GM21381 (cell line): ENCODE measurements at regions not wholly inside any gene's neighbourhood (a gene's known extent, or its start where the extent isn't known, plus 50 kb on each side); places are given as distances from the start of the nearest gene placed in this dataset.

ENCODE experiments used
- ATAC-seq: cut with Tn5 transposase; IDR thresholded peaks from one replicate; pipeline ENCODE4 v1.9.1; 2021; ENCODE audit warnings: mild to moderate bottlenecking, moderate library complexity; ENCODE audit not compliant: unreplicated experiment

- ATAC-seq, result no peak
Measured at GRCh38 chr4:17077105-17077504, 178.7 kb upstream of the LDB2 start.

GRCh38 chr4:17072483-17072882, 174.0 kb upstream of the LDB2 start:
- ATAC-seq, result no peak

- ATAC-seq, result no peak
Measured at GRCh38 chr4:17068891-17069290, 170.4 kb upstream of the LDB2 start.

GRCh38 chr4:17068392-17068791, 169.9 kb upstream of the LDB2 start:
- no peak for ATAC-seq

- no peak for ATAC-seq
Measured at GRCh38 chr4:17066972-17067371, 168.5 kb upstream of the LDB2 start.

GRCh38 chr4:17066236-17066635, 167.8 kb upstream of the LDB2 start:
- ATAC-seq, result no peak

GRCh38 chr4:17065821-17066220, 167.4 kb upstream of the LDB2 start:
- no peak for ATAC-seq

- ATAC-seq, result no peak
Measured at GRCh38 chr4:17064959-17065358, 166.5 kb upstream of the LDB2 start.

GRCh38 chr4:17063888-17064287, 165.4 kb upstream of the LDB2 start:
- ATAC-seq, result no peak

GRCh38 chr4:17060230-17060629, 161.8 kb upstream of the LDB2 start:
- no peak for ATAC-seq

- ATAC-seq, result no peak
Measured at GRCh38 chr4:17058916-17059741, 160.7 kb upstream of the LDB2 start.

GRCh38 chr4:17058536-17058915, 160.1 kb upstream of the LDB2 start:
- ATAC-seq, result no peak

GRCh38 chr4:17057035-17057434, 158.6 kb upstream of the LDB2 start:
- no peak for ATAC-seq

- no peak for ATAC-seq
Measured at GRCh38 chr4:17055788-17056187, 157.3 kb upstream of the LDB2 start.

- ATAC-seq, result no peak
Measured at GRCh38 chr4:17045866-17046265, 147.4 kb upstream of the LDB2 start.

- ATAC-seq, result no peak
Measured at GRCh38 chr4:17038510-17039176, 140.2 kb upstream of the LDB2 start.

- no peak for ATAC-seq
Measured at GRCh38 chr4:17033768-17034181, 135.3 kb upstream of the LDB2 start.

GRCh38 chr4:17033025-17033767, 134.8 kb upstream of the LDB2 start:
- no peak for ATAC-seq

- ATAC-seq, result no peak
Measured at GRCh38 chr4:17030543-17030942, 132.1 kb upstream of the LDB2 start.

GRCh38 chr4:17029964-17030363, 131.5 kb upstream of the LDB2 start:
- ATAC-seq, result no peak

GRCh38 chr4:17029432-17029831, 131.0 kb upstream of the LDB2 start:
- no peak for ATAC-seq

- ATAC-seq, result no peak
Measured at GRCh38 chr4:17027495-17027894, 129.1 kb upstream of the LDB2 start.
